ENCODE measurements at regions not wholly inside any gene's neighbourhood (a gene's known extent, or its start where the extent isn't known, plus 50 kb on each side); places are given as distances from the start of the nearest gene placed in this dataset.
"Not testable (repeated sequence)": the region's sequence is repeated elsewhere in the genome, so short reads cannot be mapped to it uniquely, and the experiment has no call there.

- Histone ChIP-seq H3K9me3 (ENCODE audit: low read depth) (no peaks in the 10 kb centered on the region), H3K27me3 (no peaks in the 10 kb centered on the region), H3K4me3 (no peak overlapping the region), H3K36me3 (no peaks in the 10 kb centered on the region), H3K27ac (no peak overlapping the region), H3K4me1 (ENCODE audit: low read depth) (no peaks in the 10 kb centered on the region)
- DNase-seq (ENCODE audit: low read depth in 1 of 2, low spot score in 1 of 2) = no peak
- TF ChIP-seq CTCF (IDR thresholded peaks at IDR 0.05; ENCODE audit: low read depth, low read length) = no peak
Observed at GRCh38 chr3:76307556-76307955, 522.2 kb upstream of the ZNF717 start.

GRCh38 chr3:76308541-76308940, 523.2 kb upstream of the ZNF717 start:
- Histone ChIP-seq H3K27ac (no peak overlapping the region), H3K9me3 (ENCODE audit: low read depth) (no peaks in the 10 kb centered on the region), H3K4me3 (no peak overlapping the region), H3K27me3 (no peaks in the 10 kb centered on the region), H3K4me1 (ENCODE audit: low read depth) (no peaks in the 10 kb centered on the region), H3K36me3 (no peaks in the 10 kb centered on the region)
- no peak for TF ChIP-seq CTCF (IDR thresholded peaks at IDR 0.05; ENCODE audit: low read depth, low read length)
- no peak for DNase-seq (ENCODE audit: low read depth in 1 of 2, low spot score in 1 of 2)

GRCh38 chr3:76310089-76310488, 524.7 kb upstream of the ZNF717 start:
- no peak overlapping the region for H3K4me3 ChIP-seq
- DNase-seq (ENCODE audit: low read depth in 1 of 2, low spot score in 1 of 2) = no peak
- H3K36me3 ChIP-seq = no peaks in the 10 kb centered on the region
- no peak overlapping the region for H3K27ac ChIP-seq
- no peaks in the 10 kb centered on the region for H3K27me3 ChIP-seq
- TF ChIP-seq CTCF (IDR thresholded peaks at IDR 0.05; ENCODE audit: low read depth, low read length) = no peak
- H3K4me1 ChIP-seq (ENCODE audit: low read depth) = no peaks in the 10 kb centered on the region
- no peaks in the 10 kb centered on the region for H3K9me3 ChIP-seq (ENCODE audit: low read depth)

GRCh38 chr3:76310667-76311066, 525.3 kb upstream of the ZNF717 start:
- no peak overlapping the region for H3K4me3 ChIP-seq
- H3K27me3 ChIP-seq = no peaks in the 10 kb centered on the region
- no peak for TF ChIP-seq CTCF (IDR thresholded peaks at IDR 0.05; ENCODE audit: low read depth, low read length)
- H3K36me3 ChIP-seq = no peaks in the 10 kb centered on the region
- H3K4me1 ChIP-seq (ENCODE audit: low read depth) = no peaks in the 10 kb centered on the region
- DNase-seq (ENCODE audit: low read depth in 1 of 2, low spot score in 1 of 2) = no peak
- H3K9me3 ChIP-seq (ENCODE audit: low read depth) = no peaks in the 10 kb centered on the region
- no peak overlapping the region for H3K27ac ChIP-seq

GRCh38 chr3:76311941-76312340, 526.6 kb upstream of the ZNF717 start:
- H3K4me1 ChIP-seq (ENCODE audit: low read depth) = no peaks in the 10 kb centered on the region
- TF ChIP-seq CTCF (IDR thresholded peaks at IDR 0.05; ENCODE audit: low read depth, low read length) = no peak
- no peak overlapping the region for H3K27ac ChIP-seq
- no peak for DNase-seq (ENCODE audit: low read depth in 1 of 2, low spot score in 1 of 2)
- H3K4me3 ChIP-seq = no peak overlapping the region
- H3K27me3 ChIP-seq = no peaks in the 10 kb centered on the region
- no peaks in the 10 kb centered on the region for H3K36me3 ChIP-seq
- no peaks in the 10 kb centered on the region for H3K9me3 ChIP-seq (ENCODE audit: low read depth)

- not testable (repeated sequence) for DNase-seq (ENCODE audit: low read depth in 1 of 2, low spot score in 1 of 2); H3K4me1 ChIP-seq (ENCODE audit: low read depth); H3K9me3 ChIP-seq (ENCODE audit: low read depth); H3K27ac ChIP-seq; H3K27me3 ChIP-seq; H3K36me3 ChIP-seq; H3K4me3 ChIP-seq
Observed at GRCh38 chr3:76315906-76316305, 530.6 kb upstream of the ZNF717 start.

Measured in cardiac muscle cell (in vitro differentiated cells and primary cell).